A204.1 (cell line): ENCODE measurements at regions not wholly inside any gene's neighbourhood (a gene's known extent, or its start where the extent isn't known, plus 50 kb on each side); places are given as distances from the start of the nearest gene placed in this dataset.

Experiments used
- FAIRE-seq: peaks from 2 replicates; lab custom pipeline; 2012; peaks lifted over from hg19 to GRCh38; lab: Jason Lieb, UNC

- no peak for FAIRE-seq
Measured at GRCh38 chr5:167661605-167662004, 629.8 kb upstream of the WWC1 start.

GRCh38 chr5:167664222-167664804, 627.1 kb upstream of the WWC1 start:
- no peak for FAIRE-seq

GRCh38 chr5:167665841-167666375, 625.5 kb upstream of the WWC1 start:
- no peak for FAIRE-seq

- no peak for FAIRE-seq
Measured at GRCh38 chr5:167671176-167671575, 620.3 kb upstream of the WWC1 start.

- FAIRE-seq = no peak
Measured at GRCh38 chr5:167673942-167674341, 617.5 kb upstream of the WWC1 start.

GRCh38 chr5:167678481-167678880, 613.0 kb upstream of the WWC1 start:
- no peak for FAIRE-seq

GRCh38 chr5:167684251-167684650, 607.2 kb upstream of the WWC1 start:
- FAIRE-seq = no peak

- FAIRE-seq = no peak
Measured at GRCh38 chr5:167688341-167689130, 602.9 kb upstream of the WWC1 start.

GRCh38 chr5:167694325-167695147, 596.9 kb upstream of the WWC1 start:
- no peak for FAIRE-seq

GRCh38 chr5:167696558-167697314, 594.7 kb upstream of the WWC1 start:
- FAIRE-seq = no peak

- FAIRE-seq = no peak
Measured at GRCh38 chr5:167699432-167699831, 592.0 kb upstream of the WWC1 start.

GRCh38 chr5:167701051-167701450, 590.4 kb upstream of the WWC1 start:
- FAIRE-seq = no peak

- no peak for FAIRE-seq
Measured at GRCh38 chr5:167702014-167702413, 589.4 kb upstream of the WWC1 start.

GRCh38 chr5:167708449-167708848, 583.0 kb upstream of the WWC1 start:
- FAIRE-seq = no peak

- no peak for FAIRE-seq
Measured at GRCh38 chr5:167709625-167710024, 581.8 kb upstream of the WWC1 start.

- FAIRE-seq = no peak
Measured at GRCh38 chr5:167710444-167711073, 580.9 kb upstream of the WWC1 start.

- FAIRE-seq = no peak
Measured at GRCh38 chr5:167712986-167713585, 578.4 kb upstream of the WWC1 start.

- FAIRE-seq = no peak
Measured at GRCh38 chr5:167713896-167714295, 577.5 kb upstream of the WWC1 start.

- FAIRE-seq = no peak
Measured at GRCh38 chr5:167716126-167716775, 575.2 kb upstream of the WWC1 start.

- no peak for FAIRE-seq
Measured at GRCh38 chr5:167720259-167720658, 571.2 kb upstream of the WWC1 start.
